CD8-positive, alpha-beta memory T cell (primary cell): ENCODE measurements at regions not wholly inside any gene's neighbourhood (a gene's known extent, or its start where the extent isn't known, plus 50 kb on each side); places are given as distances from the start of the nearest gene placed in this dataset.
"Not testable (repeated sequence)": the region's sequence is repeated elsewhere in the genome, so short reads cannot be mapped to it uniquely, and the experiment has no call there.

Experiments used
- CTCF ChIA-PET: fragments of 350-600 bp; sonication (Branson Sonifier 250); formaldehyde crosslinking; loops from one replicate; lab custom pipeline; 2021; ENCODE audit warnings: antibody characterized with exemption; lab: Charles Lee
- POLR2A ChIA-PET: fragments of 350-600 bp; sonication (Branson Sonifier 250); formaldehyde crosslinking; loops from one replicate; lab custom pipeline; 2021; ENCODE audit warnings: antibody characterized with exemption; lab: Charles Lee
- DNase-seq, 5 donors: peaks; one replicate each; pipeline versions ENCODE4 v3.0.0 to v3.0.0-alpha.2; 2020 to 2022; ENCODE audit warnings: mixed read lengths in 1 of 5
- H3K27ac ChIP-seq: one replicate; pipeline ENCODE4 v1.7.0; 2013; ENCODE audit warnings: low read depth, mild to moderate bottlenecking, low read length, moderate library complexity
- H3K27me3 ChIP-seq: 2 replicates; pipeline ENCODE4 v1.7.0; 2013; ENCODE audit warnings: low read length, mild to moderate bottlenecking; ENCODE audit not compliant: insufficient read depth, poor library complexity, severe bottlenecking
- H3K36me3 ChIP-seq: 2 replicates; pipeline ENCODE4 v1.7.0; 2013; ENCODE audit warnings: mild to moderate bottlenecking, low read length, moderate library complexity; ENCODE audit not compliant: insufficient read depth
- H3K4me1 ChIP-seq: 2 replicates; pipeline ENCODE4 v1.7.0; 2013; ENCODE audit warnings: mild to moderate bottlenecking, low read length, moderate library complexity; ENCODE audit not compliant: insufficient read depth
- H3K4me3 ChIP-seq: 2 replicates; pipeline ENCODE4 v1.7.0; 2013; ENCODE audit warnings: mild to moderate bottlenecking, low read length
- H3K9me3 ChIP-seq: 2 replicates; pipeline ENCODE4 v1.7.0; 2013; ENCODE audit warnings: mild to moderate bottlenecking, low read length
- H3K27ac Mint-ChIP-seq, 8 donors: one replicate each; pipeline ENCODE4 v1.8.0; 2020 to 2021; ENCODE audit warnings: mixed read lengths in 8 of 8, mild to moderate bottlenecking in 6 of 8, inconsistent platforms in 3 of 8, moderate library complexity in 3 of 8
- H3K27me3 Mint-ChIP-seq, 2 donors: one replicate each; pipeline ENCODE4 v1.8.0; 2020 to 2021; ENCODE audit warnings: mixed read lengths in 2 of 2, mild to moderate bottlenecking in 1 of 2, moderate library complexity in 1 of 2
- H3K36me3 Mint-ChIP-seq, 3 donors: one replicate each; pipeline ENCODE4 v1.8.0; 2020 to 2021; ENCODE audit warnings: mixed read lengths in 3 of 3, inconsistent platforms in 1 of 3, mild to moderate bottlenecking in 1 of 3
- H3K4me1 Mint-ChIP-seq, 3 donors: one replicate each; pipeline ENCODE4 v1.8.0; 2020 to 2021; ENCODE audit warnings: mixed read lengths in 3 of 3, inconsistent platforms in 1 of 3, mild to moderate bottlenecking in 1 of 3
- H3K4me3 Mint-ChIP-seq, 7 donors: one replicate each; pipeline ENCODE4 v1.8.0; 2020 to 2021; ENCODE audit warnings: mixed read lengths in 7 of 7, mild to moderate bottlenecking in 6 of 7, moderate library complexity in 4 of 7, inconsistent platforms in 2 of 7
- H3K9me3 Mint-ChIP-seq, 5 donors: one replicate each; pipeline ENCODE4 v1.8.0; 2020 to 2022; ENCODE audit warnings: mixed read lengths in 5 of 5, mild to moderate bottlenecking in 3 of 5, moderate library complexity in 2 of 5, inconsistent platforms in 1 of 5

- H3K27me3 Mint-ChIP-seq: no peaks in the 10 kb centered on the region
- POLR2A ChIA-PET: no interaction called here
Observed at GRCh38 chr6:51153109-51153508, 334.4 kb downstream of the TFAP2B start.

GRCh38 chr6:51154925-51155324 lies 336.3 kb downstream of the TFAP2B start:
- H3K4me3 Mint-ChIP-seq, H3K27me3 ChIP-seq, H3K9me3 ChIP-seq, CTCF ChIA-PET, H3K27ac Mint-ChIP-seq, H3K27ac ChIP-seq, H3K4me1 Mint-ChIP-seq, H3K36me3 Mint-ChIP-seq, H3K4me1 ChIP-seq, DNase-seq, H3K36me3 ChIP-seq, H3K4me3 ChIP-seq, POLR2A ChIA-PET, H3K27me3 Mint-ChIP-seq: not testable (repeated sequence)
- peaks cover 0 to 19% (median 7%) of the 10 kb centered on the region in 5 donors for H3K9me3 Mint-ChIP-seq

More at GRCh38 chr6:51153109-51153508, 334.4 kb downstream of the TFAP2B start:
- Mint-ChIP-seq H3K4me3 (no peak overlapping the region), H3K9me3 (peaks cover 0 to 26% (median 4%) of the 10 kb centered on the region in 5 donors), H3K36me3 (no peaks in the 10 kb centered on the region), H3K27ac (no peak overlapping the region), H3K4me1 (no peaks in the 10 kb centered on the region)
- no peak for DNase-seq
- CTCF ChIA-PET: no interaction called here
- Histone ChIP-seq H3K27me3 (no peaks in the 10 kb centered on the region), H3K27ac (no peak overlapping the region), H3K9me3 (no peaks in the 10 kb centered on the region), H3K4me1 (no peaks in the 10 kb centered on the region), H3K36me3 (no peaks in the 10 kb centered on the region), H3K4me3 (no peak overlapping the region)

- H3K4me1 Mint-ChIP-seq, H3K9me3 ChIP-seq, H3K27me3 Mint-ChIP-seq, H3K27ac ChIP-seq, H3K36me3 Mint-ChIP-seq, H3K4me1 ChIP-seq, H3K36me3 ChIP-seq, H3K4me3 Mint-ChIP-seq, H3K27ac Mint-ChIP-seq, POLR2A ChIA-PET, DNase-seq, CTCF ChIA-PET, H3K27me3 ChIP-seq, H3K4me3 ChIP-seq: not testable (repeated sequence)
- H3K9me3 Mint-ChIP-seq: peaks cover 0 to 17% (median 9%) of the 10 kb centered on the region in 5 donors
Observed at GRCh38 chr6:51159260-51159659, 340.6 kb downstream of the TFAP2B start.

GRCh38 chr6:51161752-51162151 lies 343.1 kb downstream of the TFAP2B start:
- Mint-ChIP-seq H3K4me1 (no peaks in the 10 kb centered on the region), H3K9me3 (peaks cover 0 to 25% (median 7%) of the 10 kb centered on the region in 5 donors), H3K27ac (no peak overlapping the region), H3K4me3 (no peak overlapping the region), H3K36me3 (no peaks in the 10 kb centered on the region), H3K27me3 (no peaks in the 10 kb centered on the region)
- H3K27ac ChIP-seq: no peak overlapping the region
- H3K9me3 ChIP-seq: no peaks in the 10 kb centered on the region
- no peaks in the 10 kb centered on the region for H3K36me3 ChIP-seq
- POLR2A ChIA-PET: no interaction called here
- H3K27me3 ChIP-seq: no peaks in the 10 kb centered on the region
- CTCF ChIA-PET: no interaction called here
- DNase-seq: no peak
- H3K4me3 ChIP-seq: no peak overlapping the region
- no peaks in the 10 kb centered on the region for H3K4me1 ChIP-seq

GRCh38 chr6:51163843-51164529 lies 345.3 kb downstream of the TFAP2B start:
- Histone ChIP-seq H3K9me3 (no peaks in the 10 kb centered on the region), H3K36me3 (no peaks in the 10 kb centered on the region), H3K27me3 (no peaks in the 10 kb centered on the region), H3K4me1 (no peaks in the 10 kb centered on the region), H3K4me3 (no peak overlapping the region), H3K27ac (no peak overlapping the region)
- POLR2A ChIA-PET: no interaction called here
- CTCF ChIA-PET: no interaction called here
- H3K9me3 Mint-ChIP-seq: peaks cover 2 to 34% (median 9%) of the 10 kb centered on the region in 5 donors
- H3K27me3 Mint-ChIP-seq: no peaks in the 10 kb centered on the region
- DNase-seq: no peak
- no peak overlapping the region for H3K4me3 Mint-ChIP-seq
- H3K27ac Mint-ChIP-seq: no peak overlapping the region
- no peaks in the 10 kb centered on the region for H3K36me3 Mint-ChIP-seq
- no peaks in the 10 kb centered on the region for H3K4me1 Mint-ChIP-seq

GRCh38 chr6:51166914-51167313 lies 348.2 kb downstream of the TFAP2B start:
- Histone ChIP-seq H3K27ac (no peak overlapping the region), H3K4me1 (no peaks in the 10 kb centered on the region), H3K27me3 (no peaks in the 10 kb centered on the region), H3K36me3 (no peaks in the 10 kb centered on the region), H3K4me3 (no peak overlapping the region), H3K9me3 (no peaks in the 10 kb centered on the region)
- H3K27me3 Mint-ChIP-seq: no peaks in the 10 kb centered on the region
- H3K27ac Mint-ChIP-seq: no peak overlapping the region
- no peak for DNase-seq
- ChIA-PET POLR2A (no interaction called here), CTCF (no interaction called here)
- H3K4me1 Mint-ChIP-seq: no peaks in the 10 kb centered on the region
- H3K9me3 Mint-ChIP-seq: peaks cover 3 to 52% (median 13%) of the 10 kb centered on the region in 5 donors
- no peaks in the 10 kb centered on the region for H3K36me3 Mint-ChIP-seq
- no peak overlapping the region for H3K4me3 Mint-ChIP-seq

- H3K27ac ChIP-seq: no peak overlapping the region
- CTCF ChIA-PET: no interaction called here
Observed at GRCh38 chr6:51167468-51167867, 348.8 kb downstream of the TFAP2B start.

GRCh38 chr6:51182827-51183226 lies 364.2 kb downstream of the TFAP2B start:
- H3K4me3 Mint-ChIP-seq: no peak overlapping the region
- H3K36me3 Mint-ChIP-seq: no peaks in the 10 kb centered on the region
- POLR2A ChIA-PET: no interaction called here
- Histone ChIP-seq H3K27ac (no peak overlapping the region), H3K9me3 (no peaks in the 10 kb centered on the region), H3K27me3 (no peaks in the 10 kb centered on the region), H3K4me3 (no peak overlapping the region), H3K4me1 (no peaks in the 10 kb centered on the region), H3K36me3 (no peaks in the 10 kb centered on the region)
- H3K4me1 Mint-ChIP-seq: no peaks in the 10 kb centered on the region
- CTCF ChIA-PET: interaction anchor here (1.2 kb wide), 1 partner anchor 9 kb away, joined by 3 read pairs; no protein-coding TSS in a partner anchor
- H3K9me3 Mint-ChIP-seq: peaks cover 0 to 16% (median 7%) of the 10 kb centered on the region in 5 donors
- DNase-seq: no peak
- H3K27me3 Mint-ChIP-seq: no peaks in the 10 kb centered on the region
- H3K27ac Mint-ChIP-seq: no peak overlapping the region

More at GRCh38 chr6:51167468-51167867, 348.8 kb downstream of the TFAP2B start:
- Mint-ChIP-seq H3K27me3 (no peaks in the 10 kb centered on the region), H3K27ac (no peak overlapping the region), H3K9me3 (peaks cover 3 to 49% (median 13%) of the 10 kb centered on the region in 5 donors), H3K4me1 (no peaks in the 10 kb centered on the region), H3K4me3 (no peak overlapping the region), H3K36me3 (no peaks in the 10 kb centered on the region)
- DNase-seq: no peak
- H3K9me3 ChIP-seq: no peaks in the 10 kb centered on the region
- H3K27me3 ChIP-seq: no peaks in the 10 kb centered on the region
- no peak overlapping the region for H3K4me3 ChIP-seq
- POLR2A ChIA-PET: no interaction called here
- no peaks in the 10 kb centered on the region for H3K36me3 ChIP-seq
- no peaks in the 10 kb centered on the region for H3K4me1 ChIP-seq
